Smooth muscle cell (in vitro differentiated cells): ENCODE measurements at regions not wholly inside any gene's neighbourhood (a gene's known extent, or its start where the extent isn't known, plus 50 kb on each side); places are given as distances from the start of the nearest gene placed in this dataset.

Source experiments
- DNase-seq: peaks from one replicate; lab custom pipeline; 2025; ENCODE audit not compliant: unreplicated experiment; lab: John Stamatoyannopoulos, UW
- H2AFZ ChIP-seq: fragments of 200-600 bp; sonication (generic); 2 replicates; pipeline ENCODE4 v1.6.0; 2016; ENCODE audit warnings: antibody characterized with exemption, low read depth, mild to moderate bottlenecking
- H3F3A ChIP-seq: fragments of 200-600 bp; sonication (generic); 2 replicates; pipeline ENCODE4 v1.6.0; 2017; ENCODE audit warnings: antibody characterized with exemption, low read depth
- H3K27ac ChIP-seq: fragments of 200-600 bp; sonication (generic); 2 replicates; pipeline ENCODE4 v1.5.1; 2016; ENCODE audit warnings: low read depth, mild to moderate bottlenecking
- H3K27me3 ChIP-seq: fragments of 200-600 bp; sonication (generic); 2 replicates; pipeline ENCODE4 v1.6.1; 2016; ENCODE audit warnings: low read depth, mild to moderate bottlenecking
- H3K36me3 ChIP-seq: fragments of 200-600 bp; sonication (generic); 2 replicates; pipeline ENCODE4 v1.5.1; 2016; ENCODE audit warnings: low read depth
- H3K4me1 ChIP-seq: fragments of 200-600 bp; sonication (generic); 2 replicates; pipeline ENCODE4 v1.5.1; 2016; ENCODE audit warnings: low read depth
- H3K4me2 ChIP-seq: fragments of 200-600 bp; sonication (generic); 2 replicates; pipeline ENCODE4 v1.6.0; 2016; ENCODE audit warnings: mild to moderate bottlenecking
- H3K4me3 ChIP-seq: fragments of 200-600 bp; sonication (generic); 2 replicates; pipeline ENCODE4 v1.5.1; 2016; ENCODE audit warnings: mild to moderate bottlenecking
- H3K79me2 ChIP-seq: fragments of 200-600 bp; sonication (generic); 2 replicates; pipeline ENCODE4 v1.6.0; 2016; ENCODE audit warnings: low read depth, mild to moderate bottlenecking
- H3K9ac ChIP-seq: fragments of 200-600 bp; sonication (generic); 2 replicates; pipeline ENCODE4 v1.6.0; 2016; ENCODE audit warnings: low read depth
- H3K9me3 ChIP-seq: fragments of 200-600 bp; sonication (generic); replicated peaks from 2 replicates; pipeline ENCODE4 v1.5.1; 2016; ENCODE audit warnings: low read depth
- H4K20me1 ChIP-seq: fragments of 200-600 bp; sonication (generic); 2 replicates; pipeline ENCODE4 v1.6.0; 2016; ENCODE audit warnings: low read depth
- WGBS: methylation state at CpG from one replicate; pipeline ENCODE4 v1.1.7; 2016; ENCODE audit warnings: low lambda C conversion rate; 5-methylcytosine and 5-hydroxymethylcytosine counted together
- TF ChIP-seq, protein P1 (sequence below): fragments of 200-600 bp; sonication (generic); IDR thresholded peaks from 2 replicates; pipeline ENCODE4 v1.5.1; 2017; ENCODE audit warnings: borderline replicate concordance, mild to moderate bottlenecking, antibody characterized with exemption; ENCODE audit not compliant: insufficient read depth, poor library complexity, severe bottlenecking

DNA sequence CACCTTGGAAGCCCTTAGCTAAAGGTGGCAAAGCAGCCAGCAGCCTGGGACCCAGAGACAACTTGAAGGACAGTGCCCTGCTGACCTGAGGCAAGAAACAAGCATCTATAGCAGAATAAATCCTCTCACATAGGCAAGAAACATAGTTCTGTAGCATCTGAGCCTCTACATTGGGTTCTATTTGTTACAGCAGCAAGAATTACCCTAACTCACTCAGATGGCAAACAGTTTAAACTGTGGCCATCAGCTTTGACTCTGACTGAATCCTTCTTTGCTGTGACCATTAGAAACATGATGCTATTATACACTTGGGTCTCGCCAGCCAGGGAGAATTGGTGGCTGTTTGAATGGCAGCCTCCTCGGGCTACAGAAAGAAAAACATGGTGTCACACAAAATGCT, 53.1 kb upstream of the CCL1 start:
- no peak overlapping the region for H3K4me3 ChIP-seq
- no peaks in the 10 kb centered on the region for H4K20me1 ChIP-seq
- no peaks in the 10 kb centered on the region for H3K79me2 ChIP-seq
- H3K9me3 ChIP-seq: no peaks in the 10 kb centered on the region
- no peak overlapping the region for H3K9ac ChIP-seq
- no peak for DNase-seq
- no peak overlapping the region for H3K27ac ChIP-seq
- TF ChIP-seq, protein P1, sequence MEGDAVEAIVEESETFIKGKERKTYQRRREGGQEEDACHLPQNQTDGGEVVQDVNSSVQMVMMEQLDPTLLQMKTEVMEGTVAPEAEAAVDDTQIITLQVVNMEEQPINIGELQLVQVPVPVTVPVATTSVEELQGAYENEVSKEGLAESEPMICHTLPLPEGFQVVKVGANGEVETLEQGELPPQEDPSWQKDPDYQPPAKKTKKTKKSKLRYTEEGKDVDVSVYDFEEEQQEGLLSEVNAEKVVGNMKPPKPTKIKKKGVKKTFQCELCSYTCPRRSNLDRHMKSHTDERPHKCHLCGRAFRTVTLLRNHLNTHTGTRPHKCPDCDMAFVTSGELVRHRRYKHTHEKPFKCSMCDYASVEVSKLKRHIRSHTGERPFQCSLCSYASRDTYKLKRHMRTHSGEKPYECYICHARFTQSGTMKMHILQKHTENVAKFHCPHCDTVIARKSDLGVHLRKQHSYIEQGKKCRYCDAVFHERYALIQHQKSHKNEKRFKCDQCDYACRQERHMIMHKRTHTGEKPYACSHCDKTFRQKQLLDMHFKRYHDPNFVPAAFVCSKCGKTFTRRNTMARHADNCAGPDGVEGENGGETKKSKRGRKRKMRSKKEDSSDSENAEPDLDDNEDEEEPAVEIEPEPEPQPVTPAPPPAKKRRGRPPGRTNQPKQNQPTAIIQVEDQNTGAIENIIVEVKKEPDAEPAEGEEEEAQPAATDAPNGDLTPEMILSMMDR: no peak
- no peak overlapping the region for H3K4me2 ChIP-seq
- no peak overlapping the region for H2AFZ ChIP-seq
- H3K4me1 ChIP-seq: no peaks in the 10 kb centered on the region
- H3K27me3 ChIP-seq: peaks cover 32% of the 10 kb centered on the region
- H3K36me3 ChIP-seq: no peaks in the 10 kb centered on the region
- no peaks in the 10 kb centered on the region for H3F3A ChIP-seq
- 83% methylated on average over 2 of the region's 2 CpGs for WGBS

DNA sequence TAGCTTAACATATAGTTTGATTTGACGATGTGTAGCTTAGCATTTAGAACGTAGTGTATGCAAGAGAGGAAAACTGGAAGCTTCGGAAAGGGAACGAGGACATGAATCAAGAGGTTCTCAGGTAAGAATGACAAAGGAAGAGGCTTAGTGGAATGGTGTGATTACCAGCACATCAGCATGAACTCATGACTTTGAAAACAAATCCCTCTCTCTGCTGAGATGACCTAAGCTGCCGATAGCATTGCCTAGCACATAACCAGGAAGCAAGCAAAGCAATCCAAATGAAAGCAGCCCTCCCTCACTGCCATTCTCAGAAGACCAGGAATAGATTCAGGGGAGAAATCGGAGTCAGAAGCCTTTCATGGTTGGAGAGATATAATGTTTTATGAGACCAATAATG, 51.3 kb upstream of the CCL1 start:
- Histone ChIP-seq H3K4me3 (no peak overlapping the region), H3K79me2 (no peaks in the 10 kb centered on the region), H3K9ac (no peak overlapping the region), H3K27ac (no peak overlapping the region), H3K36me3 (no peaks in the 10 kb centered on the region), H3K4me2 (no peak overlapping the region), H2AFZ (no peak overlapping the region), H3K9me3 (no peaks in the 10 kb centered on the region), H3K4me1 (no peaks in the 10 kb centered on the region), H3K27me3 (peaks cover 48% of the 10 kb centered on the region), H4K20me1 (no peaks in the 10 kb centered on the region), H3F3A (no peaks in the 10 kb centered on the region)
- WGBS: 33% methylated on average over 6 of the region's 6 CpGs
- TF ChIP-seq, protein P1: no peak
- no peak for DNase-seq

DNA sequence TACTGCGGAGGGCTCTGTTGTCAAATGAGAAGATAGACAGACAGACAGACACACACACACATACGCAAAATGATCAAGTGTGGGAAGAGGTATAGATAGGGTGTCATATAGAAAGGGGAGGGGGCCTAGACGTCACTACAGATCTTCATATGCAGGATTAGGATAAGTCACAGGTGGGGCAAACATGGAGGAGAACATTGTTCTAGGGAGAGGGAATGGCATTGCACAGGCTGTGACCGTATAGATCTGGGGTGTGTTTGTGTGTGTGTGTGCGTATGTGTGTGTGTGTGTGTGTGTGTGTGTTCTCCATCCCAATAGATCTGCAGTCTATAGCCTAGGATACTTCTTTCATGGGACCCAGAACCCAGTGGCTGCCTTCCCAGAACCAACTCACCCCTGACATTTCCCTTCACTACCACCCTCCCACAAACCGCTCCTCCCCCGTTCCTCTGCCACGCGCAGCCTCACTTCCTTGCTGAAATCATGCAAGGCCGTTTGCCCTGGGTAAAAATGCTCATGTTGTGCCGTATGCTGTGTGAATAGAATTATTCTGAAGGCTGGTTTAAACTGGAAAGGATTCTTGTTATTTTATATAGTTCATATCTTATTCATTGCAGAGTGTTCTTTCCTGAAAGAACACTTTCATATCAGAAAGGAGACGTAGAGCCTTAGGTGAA, 50.5 kb upstream of the CCL1 start:
- no peak overlapping the region for H3K4me2 ChIP-seq
- H3K4me1 ChIP-seq: no peaks in the 10 kb centered on the region
- no peaks in the 10 kb centered on the region for H4K20me1 ChIP-seq
- H3K79me2 ChIP-seq: no peaks in the 10 kb centered on the region
- H3K9me3 ChIP-seq: no peaks in the 10 kb centered on the region
- no peak overlapping the region for H3K4me3 ChIP-seq
- no peak overlapping the region for H3K27ac ChIP-seq
- peaks cover 45% of the 10 kb centered on the region for H3K27me3 ChIP-seq
- H2AFZ ChIP-seq: no peak overlapping the region
- no peaks in the 10 kb centered on the region for H3K36me3 ChIP-seq
- H3F3A ChIP-seq: no peaks in the 10 kb centered on the region
- WGBS: 64% methylated on average over 12 of the region's 12 CpGs
- no peak for DNase-seq
- TF ChIP-seq, protein P1: no peak
- H3K9ac ChIP-seq: no peak overlapping the region

DNA sequence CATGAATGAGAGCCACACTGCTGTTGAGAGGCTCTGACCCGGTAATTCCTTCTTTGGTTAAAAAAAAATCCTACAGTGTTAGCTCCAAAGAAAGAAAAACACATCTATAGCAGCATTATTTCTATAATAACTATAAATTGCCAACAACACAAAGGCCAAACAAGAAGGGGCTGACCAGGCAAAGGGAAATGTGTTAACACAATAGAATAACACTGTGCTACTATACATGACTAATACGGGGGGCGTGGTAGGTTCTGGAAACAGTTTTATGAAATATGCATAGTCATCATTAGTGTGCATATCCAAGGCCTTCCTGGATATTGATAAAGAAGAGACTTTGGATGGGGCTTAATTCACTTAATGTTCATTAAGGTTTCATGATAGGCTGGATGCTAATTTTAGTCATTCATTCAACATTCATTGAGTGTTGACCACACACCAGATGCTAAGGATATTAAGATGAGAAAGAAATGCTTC, 50.0 kb upstream of the CCL1 start:
- Histone ChIP-seq H3K9ac (no peak overlapping the region), H3K4me1 (no peaks in the 10 kb centered on the region), H3K9me3 (no peaks in the 10 kb centered on the region), H3K4me2 (no peak overlapping the region), H3K79me2 (no peaks in the 10 kb centered on the region), H4K20me1 (no peaks in the 10 kb centered on the region), H3F3A (no peaks in the 10 kb centered on the region), H2AFZ (no peak overlapping the region), H3K4me3 (no peak overlapping the region), H3K36me3 (no peaks in the 10 kb centered on the region), H3K27ac (no peak overlapping the region), H3K27me3 (peaks cover 41% of the 10 kb centered on the region)
- TF ChIP-seq, protein P1: no peak
- WGBS: 90% methylated on average over 3 of the region's 3 CpGs
- no peak for DNase-seq
